GM18498 (cell line): ENCODE measurements at regions not wholly inside any gene's neighbourhood (a gene's known extent, or its start where the extent isn't known, plus 50 kb on each side); places are given as distances from the start of the nearest gene placed in this dataset.

Experiments used
- ATAC-seq: cut with Tn5 transposase; IDR thresholded peaks from one replicate; pipeline ENCODE4 v1.9.1; 2021; ENCODE audit warnings: mild to moderate bottlenecking, moderate library complexity; ENCODE audit not compliant: unreplicated experiment

DNA sequence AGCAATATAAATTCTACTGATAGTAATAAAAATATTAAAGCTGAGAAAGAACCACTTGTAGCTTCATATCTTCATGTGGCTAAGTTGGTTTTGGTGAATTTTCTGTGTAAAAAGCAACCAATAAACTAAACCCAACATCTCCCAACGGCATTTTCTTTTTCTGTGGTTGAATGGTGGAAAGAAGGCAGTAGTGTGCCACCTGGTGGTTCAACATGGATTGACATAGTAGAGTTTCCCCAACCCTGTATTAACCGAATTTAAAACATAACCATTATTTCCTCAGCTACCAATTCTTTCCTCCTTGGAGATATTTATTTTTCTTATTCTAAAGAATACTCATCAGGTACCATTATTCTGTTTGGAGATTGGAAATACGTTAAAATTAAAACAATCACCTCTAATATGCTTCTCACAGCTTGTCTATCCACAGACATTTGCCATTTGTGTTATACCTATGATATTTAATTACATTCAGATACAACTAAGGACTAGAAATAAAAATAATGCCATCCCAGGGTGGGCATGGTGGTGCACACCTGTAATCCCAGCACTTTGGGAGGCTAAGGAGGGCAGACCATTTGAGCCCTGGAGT, 117.1 kb upstream of the EEF1E1 start:
- ATAC-seq, result peak; percentile 72

DNA sequence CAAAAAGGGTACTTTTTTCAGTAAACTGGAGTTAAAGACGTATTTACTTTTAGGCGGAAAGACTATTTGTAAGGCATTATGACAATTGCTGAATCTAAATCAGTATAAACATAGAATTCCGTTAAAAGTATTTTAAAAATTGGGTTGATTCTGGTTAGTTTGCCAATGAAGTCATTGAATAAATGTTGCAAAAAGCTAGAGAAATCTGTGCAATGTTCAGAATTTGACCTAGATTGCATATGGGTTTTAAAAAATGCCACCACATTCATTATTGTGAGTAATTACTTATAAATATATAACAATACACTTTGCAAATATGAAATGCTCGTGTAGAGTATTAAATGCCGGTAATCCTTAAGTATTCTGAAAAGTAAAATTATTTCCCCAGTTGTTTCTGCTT, 116.5 kb upstream of the EEF1E1 start:
- no peak for ATAC-seq

DNA sequence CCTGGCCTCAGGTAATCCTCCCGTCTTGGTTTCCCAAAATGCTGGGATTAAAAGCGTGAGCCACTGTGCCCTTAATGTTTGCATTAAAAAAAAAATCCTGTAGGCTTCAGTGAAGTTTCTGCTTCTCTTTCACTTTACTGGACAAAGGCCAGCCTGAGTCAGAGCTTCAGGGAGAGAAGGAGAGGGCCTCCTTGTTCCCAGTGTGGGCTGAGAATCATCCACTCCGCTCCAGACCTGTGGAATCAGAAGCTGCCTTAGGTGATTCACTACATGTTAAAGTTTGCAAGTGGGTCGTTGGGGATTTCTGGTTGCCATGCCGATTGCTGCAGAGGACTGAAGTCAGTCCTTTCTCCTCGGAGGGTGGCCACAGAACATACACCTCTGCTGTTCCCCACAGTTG, 113.3 kb upstream of the EEF1E1 start:
- no peak for ATAC-seq

GRCh38 chr6:8213995-8214394, 111.6 kb upstream of the EEF1E1 start:
- no peak for ATAC-seq

DNA sequence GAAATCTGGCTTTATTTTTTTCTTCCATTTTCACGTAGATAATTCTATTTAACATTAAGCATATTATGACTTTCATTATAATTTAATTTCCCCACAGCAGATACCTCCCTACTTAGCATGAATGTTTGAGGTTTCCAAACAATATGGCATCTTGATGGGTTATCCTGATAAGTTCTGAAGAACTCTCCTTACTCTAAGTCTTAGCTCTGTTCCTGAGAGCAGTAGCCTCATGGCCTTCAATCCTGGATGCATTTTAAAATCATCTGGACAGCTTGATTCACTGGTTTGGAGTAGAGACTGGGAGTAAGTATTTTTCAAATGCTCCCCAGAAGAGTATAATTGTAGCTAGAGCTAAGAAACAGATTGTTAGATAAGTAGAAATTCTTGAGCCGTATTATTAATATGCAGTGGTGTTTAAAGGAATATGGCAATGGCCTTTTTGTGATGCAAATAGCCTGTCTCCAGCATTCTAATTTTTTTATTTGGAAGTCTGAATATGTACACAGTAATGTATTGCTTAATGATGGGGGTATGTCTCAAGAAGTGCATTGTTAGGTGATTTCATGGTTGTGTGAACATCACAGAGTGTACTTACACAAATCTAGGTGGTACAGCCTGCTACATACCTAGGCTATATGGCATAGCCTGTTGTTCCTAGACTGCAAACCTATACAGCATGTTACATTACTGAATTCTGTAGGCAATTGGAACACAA, 110.5 kb upstream of the EEF1E1 start:
- ATAC-seq, result no peak

- ATAC-seq, result no peak
Observed at GRCh38 chr6:8207869-8208191, 105.5 kb upstream of the EEF1E1 start.

DNA sequence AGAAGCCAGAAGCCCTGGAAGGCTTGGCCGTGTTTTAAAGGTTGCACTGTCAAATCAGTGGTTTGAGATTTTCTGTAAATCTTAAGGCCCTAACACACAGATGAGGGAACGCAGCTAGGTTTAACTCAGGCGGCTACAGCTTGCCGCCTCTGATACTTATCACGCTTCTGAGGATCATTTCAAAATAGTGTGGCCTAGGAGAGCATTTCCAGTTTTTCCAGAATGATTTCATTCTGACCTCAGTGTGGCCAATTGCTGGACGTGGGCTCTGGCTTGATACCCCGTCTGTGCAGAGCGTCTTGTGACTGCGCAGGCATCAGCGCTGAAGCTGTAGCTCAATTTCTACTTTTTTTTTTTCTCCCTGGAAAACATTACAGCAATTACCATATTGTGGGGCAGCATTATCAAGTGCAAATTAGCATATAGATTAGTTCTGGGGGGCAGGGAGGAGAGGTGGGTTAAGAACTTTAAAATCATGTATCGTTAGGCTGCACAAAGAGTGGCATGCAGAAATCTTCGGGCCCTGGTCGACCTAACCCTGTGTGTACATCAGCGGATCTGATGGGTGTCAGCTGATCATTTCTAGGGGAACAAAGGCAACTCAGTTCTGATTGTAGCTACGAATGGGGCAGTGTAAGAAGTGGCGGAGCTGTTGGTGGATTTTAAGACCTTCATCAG, 105.0 kb upstream of the EEF1E1 start:
- ATAC-seq, result no peak

GRCh38 chr6:8203337-8203736, 101.0 kb upstream of the EEF1E1 start:
- no peak for ATAC-seq

DNA sequence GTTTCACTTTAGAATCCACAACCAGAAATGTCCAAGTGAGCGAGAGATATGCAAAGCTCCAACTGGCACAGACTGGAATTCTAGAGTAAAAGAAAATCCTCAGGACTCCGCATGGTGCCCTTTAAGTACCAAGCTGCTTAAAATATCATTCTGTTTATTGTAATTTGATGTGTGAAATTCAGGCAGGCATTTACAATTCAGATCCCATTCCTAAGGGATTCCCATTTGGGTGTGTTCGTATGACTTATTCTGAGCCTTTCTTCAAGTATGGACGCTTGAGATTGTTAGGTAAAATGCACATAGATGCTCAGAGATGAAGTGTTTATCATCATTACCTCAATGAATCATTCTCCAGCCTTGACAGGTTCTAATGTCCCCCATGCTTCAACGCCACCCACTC, 99.3 kb upstream of the EEF1E1 start:
- ATAC-seq, result no peak

DNA sequence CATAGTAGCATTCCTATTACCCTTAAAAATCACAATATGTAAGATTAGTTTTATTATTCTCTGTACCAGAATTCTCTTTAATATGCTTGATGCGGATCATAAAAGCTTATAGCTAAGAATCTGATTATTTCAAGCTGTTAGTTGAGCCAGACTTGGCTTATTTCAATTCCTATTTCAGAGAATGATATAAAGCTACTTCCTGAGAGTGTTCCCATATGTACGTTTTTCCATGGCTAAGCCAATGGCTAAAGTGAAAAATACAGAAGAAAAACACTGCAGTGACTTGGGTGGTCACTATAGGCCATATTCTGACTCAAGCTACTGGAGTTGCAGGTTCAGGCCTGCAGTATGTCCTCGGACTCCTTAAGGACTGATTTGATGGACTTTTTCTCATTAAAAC, 97.9 kb upstream of the EEF1E1 start:
- no peak for ATAC-seq

GRCh38 chr6:8195714-8196102, 93.4 kb upstream of the EEF1E1 start:
- ATAC-seq, result no peak

GRCh38 chr6:8195040-8195713, 92.8 kb upstream of the EEF1E1 start:
- ATAC-seq, result no peak

GRCh38 chr6:8194490-8194889, 92.1 kb upstream of the EEF1E1 start:
- no peak for ATAC-seq

- ATAC-seq, result no peak
Observed at GRCh38 chr6:8193541-8193940, 91.2 kb upstream of the EEF1E1 start.

- ATAC-seq, result no peak
Observed at GRCh38 chr6:8192597-8192996, 90.2 kb upstream of the EEF1E1 start.

DNA sequence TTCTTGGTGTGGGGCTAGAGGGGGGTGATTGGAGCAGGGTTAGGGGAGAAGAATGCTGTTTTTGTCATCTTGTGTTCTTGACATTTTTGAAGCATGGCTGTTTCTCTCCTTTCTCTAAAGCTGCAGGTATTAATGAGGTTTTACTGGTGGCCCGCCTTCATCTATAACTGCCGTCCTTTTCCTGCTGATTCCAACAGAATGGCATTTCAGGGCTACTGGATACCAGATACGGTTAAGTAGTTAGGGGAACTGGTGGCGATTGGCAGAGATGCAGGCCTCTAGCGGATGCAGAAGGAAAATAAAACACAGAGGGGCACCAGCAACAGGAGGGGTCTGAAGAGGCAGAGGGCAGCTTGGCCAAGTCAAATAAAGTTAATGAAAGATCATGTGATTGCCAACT, 89.7 kb upstream of the EEF1E1 start:
- no peak for ATAC-seq

DNA sequence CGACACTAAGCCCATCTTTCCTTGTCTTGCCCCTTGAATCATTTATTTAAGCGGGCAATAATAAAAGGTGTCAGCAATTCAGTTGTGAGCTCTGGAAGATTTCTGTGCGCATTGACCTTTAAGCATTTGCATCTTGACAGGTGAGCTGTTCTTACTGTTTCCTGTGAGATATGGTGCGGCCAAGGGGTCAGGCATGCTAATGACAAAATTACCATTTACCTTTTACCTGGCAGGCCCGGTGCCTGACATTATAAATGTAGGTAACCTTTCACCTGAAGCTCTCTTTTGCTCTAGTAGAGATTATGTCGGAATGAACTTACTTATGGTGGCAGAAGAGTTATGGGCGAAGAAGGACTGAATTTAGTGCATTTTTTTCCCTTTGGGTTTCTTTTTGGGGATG, 89.3 kb upstream of the EEF1E1 start:
- ATAC-seq, result no peak

DNA sequence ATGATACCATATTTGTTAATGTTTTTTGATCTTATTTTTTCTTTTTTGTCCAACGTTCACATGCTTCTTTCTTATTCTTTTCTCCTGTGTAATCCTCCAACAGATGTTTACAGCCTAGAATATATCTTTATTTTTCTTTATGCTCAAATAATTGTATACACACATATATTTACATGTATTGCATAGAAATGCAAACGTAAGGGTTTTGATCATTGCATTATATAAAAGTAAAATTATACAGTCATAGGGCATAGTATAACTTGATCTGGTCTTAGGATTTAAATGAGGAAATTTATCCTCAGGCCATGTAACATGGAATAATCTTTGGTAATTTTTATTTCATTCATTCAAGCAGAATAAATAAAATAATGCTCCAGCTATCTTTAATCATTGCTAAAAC, 84.9 kb upstream of the EEF1E1 start:
- no peak for ATAC-seq

DNA sequence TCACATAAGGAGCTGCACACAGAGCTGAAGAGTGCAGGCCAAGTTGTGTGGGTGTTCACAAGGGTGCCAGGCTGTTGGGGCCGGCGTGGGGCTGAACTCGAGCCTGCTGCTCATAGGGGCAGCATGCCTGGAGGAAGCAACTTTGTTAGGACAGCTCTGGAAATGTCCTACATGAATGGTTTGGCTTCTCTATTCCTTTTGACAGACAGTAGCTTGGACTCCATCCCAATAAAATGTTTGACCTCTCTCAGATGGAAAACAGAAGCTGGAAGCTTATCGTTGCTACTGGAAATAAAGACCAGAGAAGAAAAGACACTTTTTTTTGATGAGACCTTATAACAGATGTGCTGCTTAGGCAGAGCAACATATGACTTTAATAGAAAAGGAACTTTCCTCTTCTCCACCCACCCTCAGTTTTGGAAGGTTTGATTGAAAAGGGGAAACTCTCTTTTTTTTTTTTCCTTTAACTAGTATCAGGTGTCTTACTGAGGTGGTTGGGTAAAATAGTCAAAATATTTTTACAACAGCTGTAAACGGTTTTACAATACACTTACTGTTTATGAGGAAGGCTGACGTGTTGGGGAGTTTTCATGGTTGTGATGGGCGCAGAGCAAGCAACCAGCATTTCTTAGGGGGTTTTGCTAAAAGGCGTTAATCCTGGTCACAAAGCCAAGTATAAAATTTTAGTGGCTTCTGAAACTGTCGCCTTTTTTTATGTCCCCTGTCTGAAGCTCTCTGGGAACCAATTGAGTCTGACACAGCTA, 80.7 kb upstream of the EEF1E1 start:
- no peak for ATAC-seq

DNA sequence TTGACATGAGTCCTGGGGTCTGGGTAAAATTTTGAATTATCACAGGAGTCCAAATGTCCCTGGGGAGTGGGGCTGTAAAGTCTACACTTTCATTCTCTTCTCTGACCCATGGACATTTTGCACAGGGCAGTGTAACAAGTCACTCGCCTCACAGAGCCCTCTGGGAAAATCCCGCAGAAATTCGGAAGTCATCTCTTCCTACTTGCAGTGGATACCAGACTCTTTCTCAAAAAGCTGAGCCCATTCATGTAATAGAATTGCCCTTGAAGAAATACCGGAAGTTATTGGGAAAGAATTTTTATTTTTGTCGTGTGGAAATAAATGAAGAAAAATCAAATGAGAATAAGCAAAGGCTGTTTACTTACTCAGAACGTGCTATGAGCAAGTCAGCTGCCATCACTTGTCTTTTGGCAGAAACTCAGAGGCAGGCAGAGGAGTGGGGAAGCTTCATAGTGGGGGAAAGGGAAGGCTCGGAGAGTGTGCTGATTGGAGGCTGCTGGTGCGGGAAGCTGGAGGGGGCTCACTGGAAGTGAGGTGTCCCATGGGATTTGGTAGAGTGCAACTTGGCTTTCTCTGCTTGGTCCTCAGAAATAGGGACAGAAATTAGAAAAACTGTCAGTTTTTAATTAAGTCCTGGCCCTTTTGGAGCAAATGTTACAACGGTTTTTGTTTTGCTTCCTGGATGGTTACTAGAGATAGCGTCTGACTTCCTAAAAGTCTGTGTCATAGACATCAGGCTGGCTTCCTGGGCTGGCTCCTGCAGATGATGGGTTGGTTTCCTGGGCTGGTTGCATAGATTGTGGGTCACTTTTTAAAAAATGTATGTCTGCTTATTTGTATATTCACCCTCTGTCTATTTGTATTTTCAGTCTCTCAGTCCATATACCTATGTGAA, 79.8 kb upstream of the EEF1E1 start:
- no peak for ATAC-seq
